Endodermal cell (in vitro differentiated cells): ENCODE measurements at regions not wholly inside any gene's neighbourhood (a gene's known extent, or its start where the extent isn't known, plus 50 kb on each side); places are given as distances from the start of the nearest gene placed in this dataset.

Experiments used
- DNase-seq: peaks from one replicate; pipeline ENCODE4 v3.0.0-alpha.2; 2017
- H3K27ac ChIP-seq: 2 replicates; pipeline ENCODE4 v1.5.1; 2013; ENCODE audit warnings: mild to moderate bottlenecking, low read depth, low read length, moderate library complexity
- H3K27me3 ChIP-seq: 2 replicates; pipeline ENCODE4 v1.6.1; 2013; ENCODE audit warnings: mild to moderate bottlenecking, low read length, moderate library complexity; ENCODE audit not compliant: insufficient read depth, control insufficient read depth, poor library complexity, severe bottlenecking
- H3K36me3 ChIP-seq: 2 replicates; pipeline ENCODE4 v1.7.0; 2013; ENCODE audit warnings: mild to moderate bottlenecking, low read length, moderate library complexity; ENCODE audit not compliant: control insufficient read depth, insufficient read depth
- H3K4me1 ChIP-seq: one replicate; pipeline ENCODE4 v1.7.0; 2013; ENCODE audit warnings: low read length; ENCODE audit not compliant: control insufficient read depth, insufficient read depth
- H3K4me3 ChIP-seq: 2 replicates; pipeline ENCODE4 v1.5.1; 2013; ENCODE audit warnings: mild to moderate bottlenecking, low read length, moderate library complexity
- H3K9ac ChIP-seq: 2 replicates; pipeline ENCODE4 v1.6.1; 2013; ENCODE audit warnings: mild to moderate bottlenecking, low read length, moderate library complexity; ENCODE audit not compliant: poor library complexity, severe bottlenecking; ENCODE audit errors: extremely low read depth
- H3K9me3 ChIP-seq: 2 replicates; pipeline ENCODE4 v1.6.1; 2013; ENCODE audit warnings: mild to moderate bottlenecking, low read length, moderate library complexity; ENCODE audit not compliant: control insufficient read depth
- H3K27ac Mint-ChIP-seq: 2 replicates; pipeline ENCODE4 v1.8.0; 2020; ENCODE audit warnings: mixed read lengths
- H3K27me3 Mint-ChIP-seq: 2 replicates; pipeline ENCODE4 v1.8.0; 2021; ENCODE audit warnings: mild to moderate bottlenecking, mixed read lengths; ENCODE audit not compliant: insufficient read depth
- H3K36me3 Mint-ChIP-seq: 2 replicates; pipeline ENCODE4 v1.8.0; 2020; ENCODE audit warnings: low read depth, mixed read lengths
- H3K4me1 Mint-ChIP-seq: 2 replicates; pipeline ENCODE4 v1.8.0; 2020; ENCODE audit warnings: mixed read lengths
- H3K4me3 Mint-ChIP-seq: 2 replicates; pipeline ENCODE4 v1.8.0; 2020; ENCODE audit warnings: mild to moderate bottlenecking, moderate library complexity, mixed read lengths
- H3K9me3 Mint-ChIP-seq: 2 replicates; pipeline ENCODE4 v1.8.0; 2020; ENCODE audit warnings: mild to moderate bottlenecking, mixed read lengths
- CTCF ChIP-seq: fragments of 200-600 bp; sonication (generic); conservative IDR thresholded peaks from 2 replicates; pipeline ENCODE4 v1.5.0; 2021; ENCODE audit warnings: antibody characterized with exemption, mild to moderate bottlenecking
- WGBS, 2 experiments: methylation state at CpG; one replicate each; pipeline versions ENCODE4 v1.1.5 to v1.1.7; 2013; ENCODE audit warnings: missing lambda C conversion rate in 2 of 2, mixed read lengths in 1 of 2; ENCODE audit not compliant: insufficient coverage in 1 of 2, insufficient read length in 1 of 2; 5-methylcytosine and 5-hydroxymethylcytosine counted together

GRCh38 chr1:186775881-186776560, 52.7 kb upstream of the PLA2G4A start:
- Histone ChIP-seq H3K27me3 (no peaks in the 10 kb centered on the region), H3K4me1 (no peaks in the 10 kb centered on the region), H3K9ac (no peak overlapping the region), H3K36me3 (no peaks in the 10 kb centered on the region), H3K4me3 (no peak overlapping the region), H3K9me3 (no peaks in the 10 kb centered on the region), H3K27ac (no peak overlapping the region)
- Mint-ChIP-seq H3K27ac (no peak overlapping the region), H3K36me3 (no peaks in the 10 kb centered on the region), H3K4me3 (no peak overlapping the region), H3K9me3 (no peaks in the 10 kb centered on the region), H3K27me3 (no peaks in the 10 kb centered on the region), H3K4me1 (peaks cover 2% of the 10 kb centered on the region)
- TF ChIP-seq CTCF = no peak
- 100% methylated on average over 1 of the region's 1 CpG; no CpG with 5 or more reads in 1 of the 2 experiments for WGBS, 2 experiments
- DNase-seq = no peak

- Histone ChIP-seq H3K9me3 (no peaks in the 10 kb centered on the region), H3K4me3 (no peak overlapping the region), H3K36me3 (no peaks in the 10 kb centered on the region), H3K9ac (no peak overlapping the region), H3K4me1 (no peaks in the 10 kb centered on the region), H3K27ac (no peak overlapping the region), H3K27me3 (no peaks in the 10 kb centered on the region)
- no peak overlapping the region for H3K27ac Mint-ChIP-seq
- H3K9me3 Mint-ChIP-seq = no peaks in the 10 kb centered on the region
- H3K4me3 Mint-ChIP-seq = no peak overlapping the region
- H3K36me3 Mint-ChIP-seq = no peaks in the 10 kb centered on the region
- WGBS, 2 experiments = 91% methylated on average over 2 of the region's 2 CpGs; no CpG with 5 or more reads in 1 of the 2 experiments
- no peaks in the 10 kb centered on the region for H3K27me3 Mint-ChIP-seq
- peaks cover 2% of the 10 kb centered on the region for H3K4me1 Mint-ChIP-seq
- DNase-seq = no peak
- no peak for TF ChIP-seq CTCF
These were observed 53.7 kb upstream of the PLA2G4A start for GRCh38 chr1:186775036-186775435.

DNA sequence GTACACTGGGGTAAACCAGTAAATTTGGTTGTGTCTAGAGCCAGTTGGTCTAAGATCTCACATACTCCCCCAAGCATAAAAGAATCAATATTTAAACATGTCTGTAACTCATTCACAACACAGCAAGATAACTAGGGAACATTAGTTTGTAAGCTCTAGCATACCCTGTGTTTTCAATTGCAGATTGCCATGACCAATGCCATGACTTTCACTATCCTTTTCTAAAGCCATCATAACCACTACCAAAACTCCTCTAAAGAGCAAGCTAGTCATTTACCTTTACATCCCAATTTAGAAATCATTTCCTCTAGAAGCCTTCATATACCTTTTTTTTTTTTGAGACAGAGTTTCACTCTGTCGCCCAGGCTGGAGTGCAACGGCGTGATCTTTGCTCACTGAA, 56.5 kb upstream of the PLA2G4A start:
- no peak for TF ChIP-seq CTCF
- DNase-seq = no peak
- no peaks in the 10 kb centered on the region for H3K36me3 ChIP-seq
- H3K4me3 ChIP-seq = no peak overlapping the region
- 97 to 100% methylated on average over 3 of the region's 3 CpGs for WGBS, 2 experiments
- H3K4me1 ChIP-seq = peaks cover 6% of the 10 kb centered on the region
- H3K27ac ChIP-seq = no peak overlapping the region
- H3K9me3 ChIP-seq = no peaks in the 10 kb centered on the region
- Mint-ChIP-seq H3K4me1 (peaks cover 2% of the 10 kb centered on the region), H3K4me3 (no peak overlapping the region), H3K36me3 (no peaks in the 10 kb centered on the region), H3K9me3 (no peaks in the 10 kb centered on the region), H3K27me3 (no peaks in the 10 kb centered on the region), H3K27ac (no peak overlapping the region)
- H3K27me3 ChIP-seq = no peaks in the 10 kb centered on the region
- no peak overlapping the region for H3K9ac ChIP-seq
